CD4-positive, alpha-beta T cell treated with Interleukin-12 subunit alpha and Interleukin-12 subunit beta, for 1 hour (primary cell): ENCODE measurements at regions not wholly inside any gene's neighbourhood (a gene's known extent, or its start where the extent isn't known, plus 50 kb on each side); places are given as distances from the start of the nearest gene placed in this dataset.
A peak's percentile ranks its signal among the peaks of the same experiment; 100 is the strongest.

Experiments used
- DNase-seq: peaks from one replicate; pipeline ENCODE4 v3.0.0-alpha.2; 2020

DNA sequence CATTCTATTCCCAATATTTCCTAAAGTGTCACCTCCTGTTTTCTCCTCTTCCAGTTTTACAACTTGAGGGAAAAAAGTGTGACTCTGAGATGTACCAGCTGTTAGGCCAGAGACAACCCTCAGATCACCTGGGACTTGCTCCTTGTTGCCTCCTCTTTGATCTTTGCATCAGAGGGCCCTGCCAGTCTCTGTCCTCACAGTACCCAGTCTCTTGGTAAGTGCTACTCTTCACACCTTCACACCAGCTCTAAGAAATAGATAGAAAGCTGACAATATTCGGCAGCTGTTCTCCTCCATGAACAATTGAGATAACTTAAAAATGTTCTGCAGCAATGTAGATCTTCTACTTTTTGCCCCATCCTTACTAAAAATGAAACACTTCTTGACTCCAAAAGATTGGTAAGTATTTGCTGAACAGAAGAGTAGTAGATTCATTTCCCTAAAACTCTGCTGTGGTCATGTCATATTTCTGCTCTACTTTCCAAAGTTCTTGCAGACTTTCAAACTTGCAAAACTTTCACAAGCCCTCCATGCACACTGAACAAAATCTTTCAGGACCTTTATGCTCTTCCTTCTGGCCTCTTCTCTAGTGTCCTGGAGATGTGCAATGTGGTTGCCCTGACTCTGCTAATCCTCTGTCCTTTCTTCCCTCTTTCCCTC lies 188.6 kb downstream of the SNX18 start:
- no peak for DNase-seq

GRCh38 chr5:54704825-54705224 lies 187.3 kb downstream of the SNX18 start:
- no peak for DNase-seq

- DNase-seq = no peak
Measured at GRCh38 chr5:54704333-54704732, 186.8 kb downstream of the SNX18 start.

GRCh38 chr5:54703565-54704255 lies 186.2 kb downstream of the SNX18 start:
- DNase-seq = no peak

DNA sequence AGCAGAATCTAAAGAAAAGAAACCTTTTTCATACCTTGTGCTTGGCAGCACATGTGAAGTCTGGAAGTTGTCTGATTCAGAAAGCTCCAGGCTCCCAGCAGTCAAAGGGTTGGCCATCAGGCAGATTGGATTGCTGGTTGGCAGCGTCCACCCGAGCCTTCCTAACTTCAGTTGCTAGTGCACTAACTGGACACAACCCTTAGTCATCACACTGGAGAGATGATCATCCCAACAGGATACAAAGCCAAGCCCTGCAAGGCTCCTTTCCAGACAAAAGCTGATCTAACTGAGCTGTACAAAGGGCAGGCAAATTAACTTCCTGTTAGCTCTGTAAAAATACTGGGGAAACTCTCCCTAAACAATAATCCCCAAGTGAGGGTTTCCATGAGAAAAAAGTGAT lies 185.6 kb downstream of the SNX18 start:
- DNase-seq = no peak

GRCh38 chr5:54702470-54702869 lies 184.9 kb downstream of the SNX18 start:
- no peak for DNase-seq

- DNase-seq = no peak
Measured at GRCh38 chr5:54700986-54701578, 183.5 kb downstream of the SNX18 start.

DNA sequence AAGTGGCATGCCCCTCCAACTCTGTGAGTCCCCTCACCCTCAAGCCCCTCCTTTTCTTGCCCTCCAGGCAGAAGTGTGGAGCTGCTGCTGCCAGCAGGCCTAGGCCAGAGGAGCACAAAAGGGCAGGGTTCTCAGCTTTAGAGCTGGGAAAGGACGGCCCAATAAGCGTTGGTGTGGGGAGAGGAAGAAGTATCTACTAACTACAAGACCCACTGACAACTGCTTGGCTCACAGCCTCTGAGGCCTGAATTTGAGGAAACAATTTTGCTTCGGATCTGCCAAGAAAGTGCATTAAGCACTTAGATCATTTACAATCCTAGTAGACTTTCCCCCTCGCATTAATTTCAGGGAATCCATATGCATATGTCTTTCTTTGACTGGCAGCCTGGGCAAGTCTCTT lies 179.4 kb downstream of the SNX18 start:
- DNase-seq = no peak

DNA sequence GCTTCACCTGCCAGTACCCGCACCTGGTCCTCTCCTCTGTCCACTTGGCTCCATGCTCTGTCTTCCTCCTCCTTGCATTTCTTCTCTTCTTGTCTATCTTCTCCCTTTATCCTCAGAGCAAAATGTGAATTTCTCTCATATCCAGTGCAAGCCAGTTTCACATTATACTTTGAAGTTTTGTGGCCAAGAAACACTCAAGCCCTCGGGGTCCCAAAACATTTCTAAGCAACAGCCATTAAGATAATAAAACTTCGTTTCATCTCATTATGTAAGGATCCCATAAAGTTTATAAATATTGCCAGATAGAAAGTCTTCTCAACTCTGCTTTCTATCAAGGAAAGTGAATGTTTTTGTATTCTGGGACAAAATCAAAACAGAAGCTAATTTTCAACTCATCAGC lies 178.8 kb downstream of the SNX18 start:
- no peak for DNase-seq

DNA sequence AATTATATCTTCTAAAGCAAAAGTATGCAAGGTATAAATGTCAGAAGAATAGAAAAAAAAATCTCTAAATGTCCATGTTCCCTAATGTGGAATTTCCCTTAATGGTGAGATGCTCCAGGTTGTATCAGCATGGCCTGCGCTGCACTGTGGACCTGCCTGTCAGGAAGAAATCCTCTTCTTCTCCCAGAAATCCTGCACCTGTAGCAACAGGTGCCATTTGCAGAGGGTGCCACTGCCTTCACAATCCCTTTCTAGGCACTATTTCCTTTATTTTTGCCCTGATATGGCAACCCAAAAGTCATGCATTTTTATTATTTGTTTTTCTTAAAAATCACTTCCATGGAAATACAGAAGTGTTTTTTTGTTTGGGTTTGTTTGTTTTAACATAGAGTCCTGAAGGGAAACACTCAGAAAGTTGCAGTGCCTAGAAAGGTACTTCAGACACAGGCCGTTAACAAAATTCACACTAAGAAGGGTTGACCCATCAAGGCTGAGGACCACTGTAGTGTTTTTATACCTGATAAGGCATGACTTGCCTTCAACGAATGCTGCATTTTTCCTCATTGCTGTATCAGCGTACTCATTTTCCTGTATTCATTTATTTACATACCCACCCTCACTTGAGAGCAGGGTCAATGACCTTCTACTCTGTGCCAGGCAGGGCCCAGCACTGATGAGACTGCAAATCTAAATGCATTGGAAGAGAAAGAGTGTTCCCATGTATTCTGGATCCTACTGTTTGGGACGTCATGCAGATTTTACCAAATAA lies 177.8 kb downstream of the SNX18 start:
- DNase-seq = no peak

DNA sequence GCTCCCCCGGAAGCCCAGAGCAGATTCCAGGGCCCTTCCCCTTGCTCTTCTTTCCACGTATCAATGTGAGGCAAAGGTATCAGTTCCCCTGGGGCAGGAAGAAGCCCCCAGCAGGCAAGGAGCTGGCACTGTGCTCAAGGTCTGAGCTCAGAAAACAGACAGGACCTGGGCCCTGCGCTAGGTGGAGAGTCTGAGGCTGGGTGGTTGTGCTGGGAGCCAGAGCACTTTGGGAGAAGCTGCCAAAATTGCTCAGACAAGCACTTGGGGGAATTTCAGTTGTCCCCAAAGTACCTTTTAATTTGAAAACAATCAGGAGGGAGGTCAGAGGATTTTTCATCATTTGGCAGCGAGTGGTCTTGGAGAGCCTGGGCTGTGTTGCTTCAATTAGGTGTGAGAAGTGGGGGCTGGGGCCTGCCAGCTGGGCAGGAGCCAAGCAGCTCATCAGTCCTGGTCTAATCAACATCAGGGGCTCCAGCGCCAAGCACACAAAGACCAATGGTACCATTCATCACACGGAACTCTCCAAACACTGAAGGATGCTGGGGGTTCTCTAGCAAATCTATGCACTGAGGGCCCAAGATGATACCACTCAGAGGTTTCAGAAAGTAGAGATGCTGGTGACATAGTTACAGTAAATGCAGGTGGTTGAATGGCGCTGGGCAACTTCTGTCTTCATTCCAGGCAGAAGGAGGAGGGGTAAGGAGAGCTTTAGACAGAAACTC lies 176.5 kb downstream of the SNX18 start:
- DNase-seq = no peak

GRCh38 chr5:54692631-54693030 lies 175.1 kb downstream of the SNX18 start:
- no peak for DNase-seq

GRCh38 chr5:54691656-54692055 lies 174.1 kb downstream of the SNX18 start:
- no peak for DNase-seq

- DNase-seq = no peak
Measured at GRCh38 chr5:54689411-54690251, 172.1 kb downstream of the SNX18 start.

- no peak for DNase-seq
Measured at GRCh38 chr5:54680998-54681397, 163.4 kb downstream of the SNX18 start.

DNA sequence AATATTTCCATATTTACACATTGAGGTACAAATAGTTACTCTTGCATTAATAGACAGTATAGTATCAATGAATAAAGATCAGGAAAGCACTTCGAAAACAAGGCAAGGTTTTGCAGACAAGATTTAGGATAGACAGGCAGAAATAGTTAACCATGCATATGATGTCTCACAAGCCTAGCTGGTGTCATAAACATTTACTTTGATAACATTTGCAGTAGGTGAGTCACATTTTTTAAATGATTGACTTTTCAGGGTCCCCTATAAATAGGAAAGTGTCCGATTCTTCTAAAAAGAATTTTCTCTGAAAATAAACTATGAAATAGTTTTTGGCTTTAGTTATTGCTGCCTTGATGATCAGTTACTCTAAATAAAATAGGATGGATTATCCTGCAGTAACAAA lies 162.1 kb downstream of the SNX18 start:
- DNase-seq = no peak

GRCh38 chr5:54678737-54679136 lies 161.2 kb downstream of the SNX18 start:
- no peak for DNase-seq

DNA sequence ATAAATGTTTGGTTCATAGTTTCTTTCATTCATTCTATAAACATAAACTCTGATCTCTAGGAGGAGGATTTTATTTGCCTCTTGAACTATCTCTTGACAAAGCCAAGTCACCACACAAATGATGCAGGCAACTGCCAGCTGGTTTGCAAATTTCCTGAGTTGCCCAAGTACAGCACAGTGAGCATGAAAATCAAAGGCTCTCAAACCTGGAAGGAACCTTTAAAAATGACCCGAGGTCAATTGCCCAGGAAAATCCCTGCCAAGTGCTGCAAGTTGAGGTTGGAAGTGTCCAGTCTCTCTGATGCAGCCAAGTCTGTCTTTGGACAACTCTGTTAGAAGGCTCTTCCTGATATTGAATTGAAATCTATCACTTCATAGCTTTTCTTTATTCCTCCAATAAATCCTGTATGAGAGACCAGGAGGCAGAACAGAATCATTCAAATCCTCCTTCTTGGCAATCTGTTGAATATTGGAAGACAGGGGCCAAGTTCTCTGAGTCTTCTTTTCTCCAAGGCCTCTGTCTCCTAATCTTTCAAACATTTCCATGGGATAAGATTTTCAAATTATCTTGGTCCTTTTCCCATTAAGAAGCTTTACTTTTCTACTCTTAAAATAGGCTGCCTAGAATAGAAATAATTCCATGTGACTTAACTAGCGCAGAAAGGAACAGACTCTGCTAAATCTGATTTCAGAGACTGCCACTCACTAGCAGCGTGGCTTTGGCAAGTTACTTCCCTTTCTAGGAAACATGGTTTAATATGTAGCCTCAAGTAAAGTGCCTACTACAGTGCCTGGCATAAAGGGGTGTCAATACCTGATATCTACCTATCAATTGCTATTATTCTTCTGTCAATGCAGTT lies 159.2 kb downstream of the SNX18 start:
- no peak for DNase-seq

DNA sequence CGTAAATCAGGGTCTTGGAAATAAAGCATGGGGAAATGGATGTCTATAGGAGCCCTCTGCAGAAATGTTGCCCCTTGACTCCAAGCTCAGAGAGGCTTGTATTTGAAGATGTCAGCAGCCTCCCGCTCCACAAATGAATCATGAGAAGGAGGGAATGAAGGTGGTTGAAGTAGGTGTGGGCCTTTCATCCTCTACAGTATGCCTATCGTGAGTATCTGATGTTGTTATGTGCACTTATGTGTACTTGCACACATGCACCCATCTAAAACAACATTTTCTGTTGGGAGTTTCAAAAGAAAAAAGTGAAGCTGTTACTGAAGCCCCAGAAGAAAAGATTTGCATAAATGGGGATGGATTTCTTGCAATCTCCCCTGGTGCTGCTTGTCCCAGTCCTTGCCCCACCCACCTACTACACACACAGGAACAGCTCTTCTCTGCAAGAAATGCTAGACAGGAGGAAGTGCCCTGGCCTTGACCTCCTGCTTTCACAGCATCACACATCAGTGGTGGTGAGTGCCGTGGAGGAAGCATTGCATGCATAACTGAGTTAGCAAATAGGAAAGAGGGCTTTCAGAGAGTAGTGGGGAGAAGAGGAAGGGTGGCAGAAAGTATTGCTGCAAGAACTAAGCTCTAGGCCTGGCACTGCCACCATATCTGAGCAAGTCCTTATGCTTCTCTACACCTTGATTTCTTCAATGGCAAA lies 156.1 kb downstream of the SNX18 start:
- peak; percentile 42 for DNase-seq

DNA sequence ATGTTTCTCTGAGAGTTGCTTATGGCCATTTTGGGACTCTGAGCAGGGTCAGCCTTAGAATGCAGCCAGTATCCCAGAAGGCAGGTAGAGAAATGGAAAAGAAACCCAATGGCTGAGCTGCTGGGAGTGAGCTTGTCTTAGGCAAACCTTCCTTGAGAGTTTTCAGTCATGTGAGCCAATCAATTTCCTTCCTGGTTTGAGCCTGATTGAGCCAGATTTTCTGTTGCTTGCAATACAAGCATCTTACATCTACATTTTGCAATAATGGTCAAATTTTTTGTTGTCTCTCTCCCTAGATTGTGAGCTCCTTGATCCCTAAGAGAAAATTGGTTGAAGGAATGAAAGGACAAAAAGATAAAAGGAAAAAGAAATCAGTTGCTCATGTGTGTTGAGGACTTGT lies 155.3 kb downstream of the SNX18 start:
- DNase-seq = no peak
